Stimulated activated CD4-positive, alpha-beta T cell treated with anti-CD3 and anti-CD28 coated beads, Interleukin-1b, Interleukin-23, amount 100 ng/mL, for 24 hours (primary cell): ENCODE measurements at regions not wholly inside any gene's neighbourhood (a gene's known extent, or its start where the extent isn't known, plus 50 kb on each side); places are given as distances from the start of the nearest gene placed in this dataset.

Source experiments
- DNase-seq, 4 experiments: peaks; one replicate each; pipeline ENCODE4 v3.0.0-alpha.2; 2020; ENCODE audit warnings: low read depth in 4 of 4, low spot score in 1 of 4

GRCh38 chr7:148950806-148951205 is 66.7 kb upstream of the EZH2 start:
- no peak for DNase-seq

DNA sequence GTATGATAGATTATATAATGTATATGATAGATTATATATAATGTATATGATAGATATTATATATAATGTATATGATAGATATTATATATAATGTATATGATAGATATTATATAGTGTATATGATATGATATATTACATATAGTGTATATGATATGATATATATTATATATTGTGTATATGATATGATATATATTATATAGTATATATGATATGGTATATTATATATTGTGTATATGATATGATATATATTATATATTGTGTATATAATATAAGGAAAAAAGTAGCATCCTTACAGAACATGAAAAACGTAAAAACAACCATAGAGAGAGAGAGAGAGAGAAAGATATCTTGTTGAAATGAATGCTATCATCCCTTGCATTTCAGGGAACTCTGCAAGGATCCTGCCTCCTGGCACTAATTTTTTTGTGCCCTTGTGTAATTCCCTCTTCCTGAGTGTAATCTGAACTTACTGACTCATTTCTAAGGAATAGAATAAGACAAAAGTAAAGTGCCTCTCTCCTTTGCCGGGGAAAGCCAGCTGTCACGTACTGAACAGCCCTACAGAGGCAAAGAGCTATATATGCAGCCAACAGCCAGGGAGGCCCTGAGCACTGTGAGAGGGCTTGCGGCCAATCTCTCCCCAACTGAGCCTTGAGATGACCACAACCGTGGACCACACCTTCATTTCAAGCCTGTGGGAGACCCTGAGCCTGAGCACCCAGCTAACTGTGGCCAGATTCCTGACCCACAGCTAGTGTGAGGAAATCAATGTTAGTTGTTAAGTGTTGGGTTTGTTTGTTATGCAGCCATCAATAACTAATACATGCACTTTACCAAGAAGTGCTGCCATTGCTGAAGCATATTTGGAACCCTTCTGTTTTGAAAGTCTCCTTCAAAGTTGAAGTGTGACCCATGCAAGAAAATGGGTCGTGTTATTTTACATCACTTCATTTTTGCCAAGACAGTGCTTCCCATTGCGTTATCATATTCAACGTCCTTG is 61.1 kb upstream of the EZH2 start:
- DNase-seq, result no peak

DNA sequence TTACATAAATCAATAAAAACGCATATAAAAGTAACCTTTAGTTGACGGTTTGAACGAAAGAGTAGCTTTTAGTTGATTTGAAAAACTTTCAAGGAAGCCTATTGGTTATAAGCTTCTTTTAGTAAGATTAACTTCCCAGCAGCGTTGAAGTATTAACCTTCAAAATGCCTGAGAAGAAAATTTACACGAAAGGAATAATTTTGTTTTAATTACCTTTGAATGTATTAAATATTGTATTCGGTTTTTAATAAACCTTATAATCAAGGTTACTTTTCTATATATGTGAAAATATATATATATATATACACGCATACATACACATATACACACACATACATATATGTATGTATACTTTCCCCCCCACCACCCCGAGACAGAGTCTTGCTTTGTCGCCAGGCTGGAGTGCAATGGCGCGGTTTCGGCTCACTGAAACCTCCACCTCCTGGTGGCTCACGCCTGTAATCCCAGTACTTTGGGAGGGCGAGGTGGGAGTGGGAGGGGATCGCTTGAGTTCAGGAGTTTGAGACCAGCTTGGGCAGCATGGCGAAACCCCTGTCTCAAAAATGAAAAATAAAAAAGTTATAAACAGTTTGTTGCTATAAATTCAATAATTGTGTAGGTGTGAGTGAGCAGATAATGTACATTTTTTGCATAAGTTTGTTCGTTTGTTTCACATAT is 57.6 kb upstream of the EZH2 start:
- peak; percentile 27 to 55 (median 32) for DNase-seq

GRCh38 chr7:148940702-148941597 is 56.9 kb upstream of the EZH2 start:
- DNase-seq, result peak; percentile 31 to 52 (median 38)

DNA sequence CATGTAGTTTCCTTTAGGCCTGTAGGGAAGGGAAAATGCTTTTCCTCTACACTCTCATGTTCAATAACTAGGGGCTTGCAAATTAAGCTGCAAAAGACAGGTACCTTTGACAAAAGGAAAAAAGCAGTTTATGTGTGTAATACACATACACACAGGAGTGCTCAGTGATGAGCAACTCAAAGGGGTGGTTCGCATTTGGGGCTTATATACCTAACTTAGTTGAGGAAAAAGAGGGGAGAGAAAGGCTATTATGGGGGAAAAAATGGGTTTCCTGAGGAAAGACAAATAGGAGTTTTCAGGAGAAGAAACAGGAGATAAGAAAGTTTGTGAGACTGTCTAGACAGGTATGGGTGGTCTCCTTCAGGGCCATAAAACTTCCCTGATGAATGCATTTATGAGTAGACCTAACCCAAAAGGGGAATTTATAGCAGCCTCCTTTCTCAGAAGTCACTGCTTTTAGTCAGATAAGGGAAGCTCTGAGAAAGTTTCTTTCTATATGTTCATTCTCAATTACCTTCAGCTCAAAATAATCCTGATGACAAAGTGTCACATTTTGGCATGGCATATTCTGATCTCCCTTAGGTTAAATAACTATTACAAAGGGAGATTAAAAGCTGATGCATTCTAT is 55.2 kb upstream of the EZH2 start:
- no peak for DNase-seq

DNA sequence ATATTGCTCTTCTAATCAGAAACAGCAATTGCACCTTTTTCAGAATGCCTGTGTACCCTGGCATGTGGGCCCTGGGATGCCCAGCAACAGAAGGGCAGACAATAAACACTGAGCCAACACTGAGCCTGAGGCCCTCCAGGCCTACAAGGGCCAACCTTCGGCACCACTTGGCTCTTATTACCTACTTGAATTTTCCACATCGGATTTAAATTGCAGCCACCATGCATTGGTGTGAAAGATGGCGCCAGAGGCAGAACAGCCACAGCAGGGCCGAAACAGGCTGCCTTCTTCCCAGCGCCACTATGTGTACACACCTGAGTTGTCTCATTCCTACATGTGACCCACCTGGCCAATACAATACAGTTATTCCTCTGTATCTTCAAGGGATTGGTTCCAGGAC is 51.4 kb upstream of the EZH2 start:
- DNase-seq, result no peak
